Ovary (tissue), 3 donors: ENCODE measurements at regions not wholly inside any gene's neighbourhood (a gene's known extent, or its start where the extent isn't known, plus 50 kb on each side); places are given as distances from the start of the nearest gene placed in this dataset.

Source experiments
- CTCF ChIP-seq, 3 donors: fragments of 450-650 bp in 2 of 3; fragments of 200-600 bp in 1 of 3; IDR thresholded peaks; one replicate each; pipeline versions ENCODE4 v1.5.1 to v1.8.0; 2016 to 2022; ENCODE audit warnings: antibody characterized with exemption in 3 of 3, mild to moderate bottlenecking in 1 of 3
- EP300 ChIP-seq: sonication (generic); formaldehyde crosslinking; IDR thresholded peaks from one replicate; pipeline ENCODE4 v1.6.1; 2017; ENCODE audit warnings: antibody characterized with exemption
- POLR2A ChIP-seq: fragments of 450-650 bp; IDR thresholded peaks from one replicate; pipeline ENCODE4 v1.6.1; 2017; ENCODE audit warnings: antibody characterized with exemption, mild to moderate bottlenecking, moderate library complexity
- donor health status: DM: no; HTN: no; CAD: no.

- no peak for TF ChIP-seq CTCF (IDR thresholded peaks at IDR 0.05)
- TF ChIP-seq EP300, result no peak
- no peak for TF ChIP-seq POLR2A
These were observed 389.0 kb upstream of the ZFP42 start for GRCh38 chr4:187606581-187606980.
